Uterus (tissue), 2 donors: ENCODE measurements at regions not wholly inside any gene's neighbourhood (a gene's known extent, or its start where the extent isn't known, plus 50 kb on each side); places are given as distances from the start of the nearest gene placed in this dataset.

Experiments used
- POLR2A ChIP-seq, 2 donors: fragments of 450-650 bp; IDR thresholded peaks; one replicate each; pipeline ENCODE4 v1.6.1; 2016; ENCODE audit warnings: antibody characterized with exemption in 2 of 2, mild to moderate bottlenecking in 1 of 2, moderate library complexity in 1 of 2
- TF ChIP-seq, protein P1 (sequence below), 4 experiments: fragments of 200-600 bp in 2 of 4; fragments of 450-650 bp in 2 of 4; sonication (generic) in 2 of 4; IDR thresholded peaks; one replicate each; pipeline ENCODE4 v1.5.1; 2016 to 2019; ENCODE audit warnings: antibody characterized with exemption in 4 of 4, mild to moderate bottlenecking in 2 of 4, moderate library complexity in 1 of 4

DNA sequence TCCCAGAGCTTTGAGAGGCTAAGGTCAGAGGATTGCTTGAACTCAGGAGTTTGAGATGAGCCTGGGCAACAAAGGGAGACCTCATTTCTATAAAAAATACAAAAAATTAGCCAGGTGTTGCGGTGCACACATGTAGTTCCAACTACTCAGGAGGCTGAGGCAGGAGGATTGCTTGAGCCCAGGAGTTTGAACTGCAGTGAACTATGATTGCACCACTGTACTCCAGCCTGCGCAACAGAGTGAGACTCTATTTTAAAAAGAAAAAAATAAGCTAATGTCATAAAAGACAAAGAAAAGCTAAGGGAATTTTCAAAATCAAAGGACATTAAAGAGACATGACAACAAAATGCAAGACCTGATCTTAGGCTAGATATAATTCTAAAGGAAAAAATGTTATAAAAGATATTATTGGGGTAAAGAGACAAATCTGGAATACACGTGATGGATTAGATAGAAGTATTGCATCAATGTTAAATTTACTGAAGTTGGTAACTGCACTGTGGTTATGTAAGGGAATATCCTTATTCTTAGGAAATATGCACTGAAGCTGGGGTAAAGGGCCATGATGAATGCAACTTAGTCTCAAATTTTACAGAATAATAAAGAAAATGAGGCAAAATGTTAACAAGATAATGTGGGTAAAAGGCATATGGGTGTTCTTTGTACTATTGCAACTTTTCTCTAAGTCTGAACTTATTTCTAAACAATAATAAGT lies 75.2 kb downstream of the SPRY1 start:
- TF ChIP-seq, protein P1, sequence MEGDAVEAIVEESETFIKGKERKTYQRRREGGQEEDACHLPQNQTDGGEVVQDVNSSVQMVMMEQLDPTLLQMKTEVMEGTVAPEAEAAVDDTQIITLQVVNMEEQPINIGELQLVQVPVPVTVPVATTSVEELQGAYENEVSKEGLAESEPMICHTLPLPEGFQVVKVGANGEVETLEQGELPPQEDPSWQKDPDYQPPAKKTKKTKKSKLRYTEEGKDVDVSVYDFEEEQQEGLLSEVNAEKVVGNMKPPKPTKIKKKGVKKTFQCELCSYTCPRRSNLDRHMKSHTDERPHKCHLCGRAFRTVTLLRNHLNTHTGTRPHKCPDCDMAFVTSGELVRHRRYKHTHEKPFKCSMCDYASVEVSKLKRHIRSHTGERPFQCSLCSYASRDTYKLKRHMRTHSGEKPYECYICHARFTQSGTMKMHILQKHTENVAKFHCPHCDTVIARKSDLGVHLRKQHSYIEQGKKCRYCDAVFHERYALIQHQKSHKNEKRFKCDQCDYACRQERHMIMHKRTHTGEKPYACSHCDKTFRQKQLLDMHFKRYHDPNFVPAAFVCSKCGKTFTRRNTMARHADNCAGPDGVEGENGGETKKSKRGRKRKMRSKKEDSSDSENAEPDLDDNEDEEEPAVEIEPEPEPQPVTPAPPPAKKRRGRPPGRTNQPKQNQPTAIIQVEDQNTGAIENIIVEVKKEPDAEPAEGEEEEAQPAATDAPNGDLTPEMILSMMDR (IDR thresholded peaks at IDR 0.05): no peak
- TF ChIP-seq POLR2A (IDR thresholded peaks at IDR 0.05): no peak
